NCI-H345 treated with DMSO at 0.1 percent for 48 hours (cell line): ENCODE measurements at regions not wholly inside any gene's neighbourhood (a gene's known extent, or its start where the extent isn't known, plus 50 kb on each side); places are given as distances from the start of the nearest gene placed in this dataset.
"Not testable (repeated sequence)": the region's sequence is repeated elsewhere in the genome, so short reads cannot be mapped to it uniquely, and the experiment has no call there.

Source experiments
- DNase-seq: peaks from one replicate; lab custom pipeline; 2025; ENCODE audit not compliant: unreplicated experiment; lab: John Stamatoyannopoulos, UW

DNA sequence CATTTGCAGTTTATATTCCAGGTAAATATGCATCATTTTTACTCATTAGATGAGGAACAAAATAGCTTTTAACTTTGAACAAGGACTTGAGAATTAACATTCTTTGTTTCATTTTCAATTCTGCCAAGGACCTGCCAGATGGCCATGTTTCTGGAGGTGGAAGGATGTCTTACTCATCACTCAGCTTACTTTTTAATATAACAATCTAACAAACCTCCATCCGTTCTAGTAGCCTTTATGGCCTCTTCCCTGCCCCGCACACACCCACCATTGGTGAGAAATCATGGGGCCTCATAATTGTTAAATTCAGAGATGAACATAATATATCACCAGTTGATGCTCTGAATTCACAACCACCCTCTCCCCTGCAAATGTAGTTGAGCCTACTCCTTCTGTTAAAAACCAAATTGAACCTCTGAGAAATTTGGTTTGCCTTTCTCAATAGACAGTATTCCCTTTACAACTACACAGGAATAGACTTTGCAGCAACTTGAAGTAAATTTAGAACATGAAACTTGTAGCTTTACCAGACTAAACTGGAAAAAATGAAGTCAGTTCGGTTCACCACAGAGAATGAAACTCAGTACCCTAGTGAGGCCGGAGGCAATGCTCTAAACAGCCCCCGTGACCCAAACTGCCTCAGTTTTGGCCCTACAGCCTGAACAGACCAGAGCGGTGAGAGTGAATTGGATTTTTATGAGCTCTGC lies 50.1 kb upstream of the ACSL4 start:
- no peak for DNase-seq

DNA sequence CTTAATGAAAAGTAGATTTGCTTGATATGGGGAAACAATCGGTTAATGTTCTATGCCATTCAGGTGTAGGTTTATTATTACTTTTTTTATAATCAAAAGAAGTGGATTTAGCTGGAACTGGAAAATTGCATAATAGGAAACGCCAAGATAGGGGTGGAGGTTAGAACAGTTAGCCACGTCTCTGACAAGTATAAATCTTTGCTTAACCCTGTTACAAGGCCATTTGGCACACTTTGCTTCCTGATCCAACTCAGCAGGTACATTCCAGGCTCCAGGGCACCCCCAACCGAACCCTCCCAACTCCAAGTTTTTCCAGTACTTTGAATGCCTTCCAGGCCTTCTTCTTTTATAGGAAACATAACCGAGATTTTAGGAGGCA lies 50.6 kb upstream of the ACSL4 start:
- no peak for DNase-seq

DNA sequence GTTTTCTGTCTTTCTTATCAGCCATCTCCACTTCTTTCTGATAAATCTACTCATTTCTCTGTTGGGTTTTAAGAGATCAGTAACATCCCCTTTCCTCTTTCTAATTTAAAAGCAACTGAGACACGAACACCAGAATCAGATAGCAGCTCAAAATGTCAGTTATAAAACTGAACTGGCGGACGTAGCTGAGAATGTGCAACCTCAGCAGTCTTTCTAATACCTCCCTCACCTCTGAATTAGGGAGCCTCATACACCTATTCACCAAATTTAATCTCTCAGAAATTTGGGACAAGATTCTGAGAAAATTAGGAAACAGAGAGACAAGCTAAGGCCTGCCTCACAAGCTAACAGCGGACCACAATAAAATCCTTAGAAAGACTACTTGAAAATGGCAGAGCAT lies 52.0 kb upstream of the ACSL4 start:
- DNase-seq = no peak

DNA sequence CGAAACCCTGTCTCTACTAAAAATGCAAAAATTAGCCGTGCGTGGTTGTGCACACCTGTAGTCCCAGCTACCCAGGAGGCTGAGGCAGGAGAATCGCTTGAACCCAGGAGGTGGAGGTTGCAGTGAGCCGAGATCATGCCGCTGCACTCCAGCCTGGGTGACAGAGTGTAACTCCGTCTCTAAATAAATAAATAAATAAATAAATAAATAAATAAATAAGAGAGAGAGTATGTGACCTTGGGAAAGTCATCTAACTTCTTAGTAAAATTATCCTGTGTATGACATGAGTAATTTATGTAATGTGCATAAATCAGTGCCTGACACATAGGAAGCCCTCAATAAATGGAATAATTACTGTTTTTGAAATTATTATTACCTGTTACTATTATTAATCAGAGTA lies 57.5 kb upstream of the ACSL4 start:
- DNase-seq = not testable (repeated sequence)

DNA sequence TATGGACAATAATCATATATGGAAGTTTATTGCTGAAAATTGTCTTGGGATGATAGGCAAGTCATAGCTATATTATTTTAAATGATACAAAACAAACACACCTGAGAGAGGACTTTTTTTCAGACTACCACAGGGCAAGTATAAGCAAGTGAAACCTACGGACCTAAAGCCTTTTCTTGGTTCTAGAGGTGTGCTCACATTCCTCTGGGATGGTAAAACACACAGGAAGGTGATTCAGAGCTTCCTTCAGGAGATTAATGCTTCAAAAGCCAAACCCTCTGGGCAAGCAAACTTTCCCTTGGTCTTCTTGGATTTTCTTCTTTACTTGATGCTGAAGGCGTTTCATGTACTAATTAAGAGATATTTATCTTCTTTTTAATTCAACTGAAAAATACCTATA lies 60.1 kb upstream of the ACSL4 start:
- DNase-seq = no peak

DNA sequence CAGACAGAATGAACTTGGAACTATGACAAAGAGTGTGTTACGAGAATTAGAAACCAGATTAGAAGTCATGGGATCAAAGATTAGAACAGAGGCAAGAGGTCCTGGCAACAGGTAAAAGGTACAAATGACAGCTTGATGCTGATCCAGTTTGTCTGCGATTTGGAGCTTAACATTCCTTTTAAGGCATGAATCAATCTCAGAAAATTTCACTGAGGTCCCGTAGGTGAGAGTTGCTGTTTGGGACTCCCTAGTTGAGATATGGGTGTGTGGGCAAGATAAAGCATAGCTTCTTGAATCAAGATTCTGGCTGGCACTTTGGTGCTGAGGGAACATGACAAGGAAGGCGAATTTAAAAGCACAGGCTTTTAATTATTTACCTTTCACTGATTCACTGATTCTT lies 62.6 kb upstream of the ACSL4 start:
- no peak for DNase-seq

DNA sequence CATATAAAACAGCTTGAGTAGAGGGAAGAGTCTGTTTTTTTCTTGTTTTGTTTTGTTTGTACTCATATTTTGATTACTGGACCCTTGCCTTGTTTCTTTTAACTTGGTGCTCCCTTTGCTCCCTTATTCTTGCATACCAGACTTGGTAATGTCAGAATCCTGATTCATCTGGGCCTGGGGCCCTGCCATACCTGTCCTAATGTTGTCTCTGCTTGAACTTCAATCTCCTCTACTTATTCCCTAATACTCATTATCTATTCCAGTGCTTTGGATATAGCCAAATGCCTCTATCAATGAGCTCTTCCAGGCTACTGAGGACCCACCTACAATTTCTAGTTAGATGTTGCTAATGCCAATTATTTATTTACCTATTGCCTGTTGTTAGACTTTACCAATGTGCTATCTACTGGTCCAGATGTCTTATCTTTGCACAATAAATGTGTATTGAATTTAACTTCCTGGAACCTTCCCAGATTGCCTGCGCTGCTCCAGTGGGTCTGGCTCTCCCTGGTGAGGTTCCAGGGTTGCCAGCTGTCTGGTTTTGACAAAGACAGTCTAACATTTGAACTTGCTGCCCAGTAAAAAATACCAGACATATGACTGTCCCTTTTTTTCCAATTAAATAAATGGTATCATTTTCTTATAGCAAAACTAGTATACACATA lies 64.4 kb upstream of the ACSL4 start:
- DNase-seq = no peak

DNA sequence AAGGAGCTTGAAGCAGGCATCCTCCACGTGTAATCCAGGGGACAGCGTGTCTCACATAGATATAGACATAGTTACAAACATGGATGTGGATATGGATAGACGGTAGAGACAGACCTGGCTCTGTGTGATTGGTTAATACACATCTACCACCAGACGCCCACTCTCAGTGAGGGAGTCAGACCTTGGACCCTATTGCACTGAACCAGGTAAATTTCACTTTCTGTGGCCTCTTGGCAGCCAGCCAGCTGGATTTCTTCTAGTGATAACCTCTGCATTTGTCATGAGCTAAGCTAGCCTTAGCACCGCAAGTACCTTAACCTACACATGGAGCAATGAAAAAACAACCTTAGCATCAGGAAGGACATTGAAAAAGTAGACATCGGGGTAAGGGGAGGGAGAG lies 79.2 kb upstream of the ACSL4 start:
- no peak for DNase-seq

DNA sequence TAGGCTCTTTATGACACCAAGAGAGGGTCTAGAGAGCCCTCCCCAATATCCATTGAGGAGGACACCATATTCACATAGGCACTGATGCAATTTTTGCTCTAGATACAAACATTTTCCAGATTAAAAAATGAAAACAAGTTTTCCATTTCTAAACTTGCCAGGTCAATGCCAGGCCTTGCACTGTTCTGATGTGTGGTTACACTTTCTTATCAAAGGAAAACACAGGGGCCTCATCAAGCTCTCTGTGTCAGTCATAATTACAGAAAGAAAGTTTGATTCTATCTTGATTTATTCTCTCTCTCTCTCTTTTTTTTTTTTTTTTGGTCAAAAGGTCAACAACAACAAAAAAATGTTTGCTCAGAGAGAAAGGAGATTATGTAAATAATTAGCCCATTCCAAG lies 80.2 kb upstream of the ACSL4 start:
- no peak for DNase-seq

DNA sequence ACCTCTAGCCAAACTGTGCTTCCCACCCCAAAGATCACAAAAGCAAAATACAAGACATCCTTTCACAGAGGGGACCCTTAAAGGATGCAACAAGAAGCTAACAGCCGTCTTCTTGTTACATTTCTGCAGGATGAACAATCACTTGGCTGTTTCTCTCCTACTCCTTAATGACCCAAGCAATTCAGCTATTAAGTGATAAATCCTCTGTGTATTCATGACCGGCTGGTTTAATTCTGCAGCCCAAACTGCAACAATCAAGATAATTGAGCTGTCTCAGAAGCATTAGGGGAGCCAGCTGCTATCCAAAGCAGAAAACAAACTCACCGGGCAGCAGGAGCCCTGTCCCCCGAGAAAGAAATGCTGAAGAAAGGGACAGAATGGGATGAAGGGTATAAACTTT lies 85.9 kb upstream of the ACSL4 start:
- no peak for DNase-seq

DNA sequence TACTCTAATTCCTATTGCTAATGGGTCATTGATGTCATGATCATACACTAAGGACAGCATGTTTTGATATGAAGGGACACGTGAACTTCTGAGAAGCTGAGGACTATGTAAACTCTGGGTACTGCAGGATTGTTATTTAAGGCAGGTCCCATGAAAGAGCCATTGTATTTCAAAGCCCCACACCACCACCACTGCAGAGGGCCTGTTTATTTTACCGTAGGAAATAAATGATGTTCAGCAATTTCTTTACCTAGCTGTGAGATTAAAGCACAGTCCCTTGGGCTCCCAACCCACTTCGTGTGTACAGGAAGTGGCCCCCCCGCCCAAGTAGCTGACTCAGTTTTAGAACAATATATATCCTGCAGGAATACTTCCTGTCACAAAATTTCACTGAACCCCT lies 89.8 kb upstream of the ACSL4 start:
- no peak for DNase-seq

DNA sequence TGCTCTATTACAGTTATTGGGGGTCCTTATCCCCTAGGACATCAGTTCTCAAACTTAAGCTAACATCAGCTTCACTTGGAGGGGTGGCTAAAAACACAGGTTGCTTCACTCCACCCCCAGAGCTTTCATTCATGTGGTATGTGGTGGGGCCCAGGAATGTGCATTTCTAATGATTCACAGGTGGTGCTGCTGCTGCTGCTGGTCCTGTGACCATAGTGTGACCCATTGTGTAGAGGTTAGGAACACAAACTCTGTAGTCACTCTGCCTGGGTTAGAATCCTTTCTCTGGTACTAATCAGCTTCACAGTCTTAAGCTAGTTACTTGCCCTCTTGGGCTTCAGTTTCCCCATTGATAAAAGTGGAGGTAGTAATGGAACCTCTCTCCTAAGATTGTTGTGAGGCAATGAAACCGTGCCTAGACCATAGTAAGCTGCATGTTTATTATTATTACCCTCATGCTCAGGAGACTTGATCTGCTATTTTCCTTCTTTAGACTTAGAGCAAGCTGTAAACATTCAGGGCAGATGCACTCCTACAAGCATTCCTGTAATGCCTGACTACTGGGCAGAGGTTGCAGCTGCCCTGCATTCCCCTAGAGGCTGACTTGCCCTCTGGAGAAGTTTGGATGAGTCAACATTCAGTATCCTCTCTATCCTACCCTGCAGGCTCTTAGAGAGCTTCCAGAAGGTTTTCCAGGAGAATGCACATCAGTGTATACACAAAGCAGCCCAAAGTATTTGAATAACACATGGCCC lies 94.1 kb upstream of the ACSL4 start:
- no peak for DNase-seq

DNA sequence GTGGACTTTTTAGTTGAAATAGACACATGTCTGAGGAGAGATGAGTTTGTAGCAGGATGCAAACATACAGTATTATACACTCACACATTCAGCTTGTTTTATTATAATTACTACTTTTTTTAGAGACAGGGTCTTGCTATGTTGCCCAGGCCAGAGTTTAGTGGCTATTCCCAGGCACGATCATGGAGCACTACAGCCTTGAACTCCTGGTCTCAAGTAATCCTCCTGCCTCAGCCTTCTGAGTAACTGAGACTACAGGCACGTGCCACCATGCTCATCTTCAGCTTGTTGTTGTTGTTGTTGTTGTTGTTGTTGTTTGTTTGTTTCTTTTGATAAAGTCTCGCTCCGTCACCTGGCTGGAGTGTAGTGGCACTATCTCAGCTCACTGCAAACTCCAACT lies 94.7 kb upstream of the ACSL4 start:
- DNase-seq = no peak

DNA sequence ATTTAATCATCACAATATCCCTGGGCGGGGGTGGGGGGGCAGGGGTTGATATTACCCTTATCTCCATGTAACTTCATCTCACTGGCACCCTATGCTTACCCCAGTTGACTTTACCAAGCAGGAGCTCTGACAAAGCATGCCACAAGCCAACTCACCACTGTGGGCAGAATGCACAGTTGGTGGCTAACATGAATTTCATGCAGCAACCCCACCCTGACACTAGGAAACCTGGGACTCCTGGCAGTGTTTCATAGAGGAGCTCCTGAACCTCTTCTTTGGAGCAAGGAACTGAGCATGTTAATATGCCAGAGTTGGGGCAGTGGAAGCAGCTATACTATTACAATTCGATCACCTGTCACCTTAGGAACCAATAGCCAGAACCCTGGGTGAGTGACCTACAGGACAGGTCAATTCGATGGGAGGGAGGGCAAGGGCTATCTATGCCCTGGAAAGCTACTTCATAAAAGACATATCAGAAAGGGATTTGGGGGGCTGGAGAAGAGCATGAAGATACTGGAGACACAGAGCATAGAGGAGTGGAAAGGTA lies 97.2 kb upstream of the ACSL4 start:
- DNase-seq = no peak

DNA sequence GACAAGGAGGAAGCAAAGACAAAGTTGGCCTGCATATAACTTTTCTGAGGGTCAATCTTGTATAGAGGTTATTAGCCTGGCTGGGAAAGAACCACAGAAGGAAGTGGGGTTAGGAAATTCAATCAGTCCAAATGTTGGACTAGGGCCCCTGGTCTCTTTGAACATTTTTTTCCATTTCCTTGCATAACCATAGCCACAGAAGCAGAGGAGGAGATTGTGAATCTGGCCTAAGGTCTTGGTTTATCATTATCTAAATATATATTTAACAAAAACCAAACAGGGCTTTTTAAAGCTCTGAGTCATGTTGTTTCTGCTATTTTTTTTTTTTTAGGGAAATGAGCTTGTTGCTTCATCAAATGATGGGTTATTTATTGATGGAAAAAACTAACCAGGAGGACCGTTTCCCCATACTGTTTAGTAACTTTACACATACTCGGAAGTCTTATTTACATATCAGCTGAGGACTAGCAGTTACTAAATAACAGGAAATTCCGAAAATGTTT lies 97.7 kb upstream of the ACSL4 start:
- DNase-seq = no peak

DNA sequence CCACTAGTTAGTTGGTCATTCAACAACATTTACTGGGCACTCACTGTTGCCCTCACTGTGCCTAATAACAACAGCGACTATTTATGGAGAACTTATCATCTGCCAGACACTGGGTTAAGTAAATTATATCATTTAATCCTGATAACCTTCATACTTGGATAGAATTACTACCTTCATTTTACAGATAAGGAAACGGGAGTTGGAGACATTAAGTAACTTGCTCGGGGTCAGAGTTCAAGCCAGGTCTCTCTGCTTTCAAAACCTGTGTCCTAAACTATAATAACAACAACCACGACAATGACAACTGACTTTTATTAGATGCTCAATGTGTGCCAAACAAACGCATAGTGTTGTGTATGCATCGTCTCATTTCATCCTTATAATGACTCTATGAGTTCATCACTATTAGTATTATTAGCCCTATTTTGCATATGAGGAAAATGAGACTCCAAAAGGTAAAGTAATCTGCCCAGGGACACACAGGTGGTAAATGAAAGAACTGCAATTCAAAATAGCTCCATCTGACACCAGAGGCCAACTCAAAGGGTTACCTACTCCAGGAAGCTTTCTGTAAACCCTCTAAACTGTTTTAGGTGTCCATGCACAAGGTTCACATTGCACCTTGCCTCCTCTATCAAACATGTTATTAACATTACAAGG lies 98.4 kb upstream of the ACSL4 start:
- DNase-seq = no peak

DNA sequence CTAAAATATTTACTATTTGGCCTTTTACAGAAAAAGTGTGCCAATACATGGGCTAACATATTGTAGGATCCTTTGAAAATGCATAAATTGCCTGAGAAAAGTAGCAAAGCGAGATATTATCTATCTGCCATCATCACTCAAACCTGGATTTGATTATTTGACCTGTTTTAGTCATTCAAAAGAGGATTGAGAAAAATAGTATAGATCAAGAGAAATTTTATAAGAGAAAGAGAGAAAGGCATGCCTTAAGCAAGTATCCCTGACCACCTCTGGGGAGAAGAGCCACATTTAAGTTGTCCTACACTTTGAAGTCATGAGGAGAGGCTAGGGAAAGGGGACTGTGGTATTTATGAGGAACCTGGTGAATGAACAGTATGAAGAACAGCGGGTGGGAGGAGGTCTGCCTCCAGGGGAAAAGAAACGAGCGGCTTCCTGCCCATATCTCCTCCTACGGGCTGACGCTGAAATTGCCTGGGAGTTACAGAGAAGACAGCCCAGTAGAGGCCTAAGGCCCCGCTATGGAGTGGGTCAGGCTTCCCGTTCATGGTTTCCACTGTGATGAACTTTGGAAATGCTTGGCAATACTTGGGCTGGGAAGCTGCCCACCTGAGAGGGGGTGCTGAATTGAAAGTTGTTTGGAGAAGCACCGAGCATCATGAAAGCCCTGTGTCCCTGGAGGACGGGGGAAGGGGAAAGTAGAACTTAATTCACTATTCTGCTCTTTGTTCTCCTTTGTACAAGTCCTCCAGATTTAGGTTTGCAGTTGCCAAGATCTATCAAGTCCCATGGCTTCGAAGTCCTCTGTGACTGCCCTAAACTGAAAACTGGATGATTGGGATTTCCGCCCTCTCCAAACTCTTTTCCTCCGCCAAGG lies 106.9 kb upstream of the ACSL4 start:
- DNase-seq = no peak

DNA sequence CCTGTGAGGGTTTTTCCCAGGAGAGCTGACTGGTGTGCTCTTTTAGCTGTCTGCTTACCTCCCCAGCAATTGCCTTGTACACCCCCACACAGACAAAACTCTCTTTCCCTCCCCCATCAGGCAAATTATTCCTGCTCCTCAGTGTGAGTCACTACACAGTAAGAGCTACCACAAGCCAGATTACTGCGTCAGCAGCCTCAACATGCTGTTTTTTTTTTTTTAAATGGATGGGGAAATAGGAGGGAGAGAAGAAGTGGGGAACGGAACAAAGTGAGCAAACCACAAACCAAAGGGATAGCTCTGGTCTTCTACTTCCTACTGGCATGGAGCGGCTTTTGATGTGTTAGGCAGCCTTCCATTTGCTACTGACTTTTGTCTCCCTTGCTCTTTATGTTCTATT lies 107.5 kb upstream of the ACSL4 start:
- DNase-seq = no peak

DNA sequence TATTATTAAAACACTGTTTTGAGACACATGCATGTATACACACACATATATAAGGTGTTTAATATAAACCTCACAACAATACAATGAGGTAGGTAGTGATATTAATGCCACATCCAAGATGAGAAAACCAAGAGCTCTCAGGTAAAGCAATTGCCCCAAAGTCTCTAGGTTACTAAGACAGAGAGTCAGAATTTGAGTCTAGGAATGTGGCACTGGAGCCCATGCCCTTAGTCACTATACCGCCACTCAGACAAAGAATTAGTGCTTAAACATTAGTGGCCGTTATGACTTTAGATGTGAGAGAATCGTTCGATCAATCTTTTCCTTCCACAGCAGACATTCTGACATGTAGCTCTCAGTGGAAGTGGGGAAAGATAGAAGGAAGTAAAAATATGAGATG lies 108.2 kb upstream of the ACSL4 start:
- no peak for DNase-seq

DNA sequence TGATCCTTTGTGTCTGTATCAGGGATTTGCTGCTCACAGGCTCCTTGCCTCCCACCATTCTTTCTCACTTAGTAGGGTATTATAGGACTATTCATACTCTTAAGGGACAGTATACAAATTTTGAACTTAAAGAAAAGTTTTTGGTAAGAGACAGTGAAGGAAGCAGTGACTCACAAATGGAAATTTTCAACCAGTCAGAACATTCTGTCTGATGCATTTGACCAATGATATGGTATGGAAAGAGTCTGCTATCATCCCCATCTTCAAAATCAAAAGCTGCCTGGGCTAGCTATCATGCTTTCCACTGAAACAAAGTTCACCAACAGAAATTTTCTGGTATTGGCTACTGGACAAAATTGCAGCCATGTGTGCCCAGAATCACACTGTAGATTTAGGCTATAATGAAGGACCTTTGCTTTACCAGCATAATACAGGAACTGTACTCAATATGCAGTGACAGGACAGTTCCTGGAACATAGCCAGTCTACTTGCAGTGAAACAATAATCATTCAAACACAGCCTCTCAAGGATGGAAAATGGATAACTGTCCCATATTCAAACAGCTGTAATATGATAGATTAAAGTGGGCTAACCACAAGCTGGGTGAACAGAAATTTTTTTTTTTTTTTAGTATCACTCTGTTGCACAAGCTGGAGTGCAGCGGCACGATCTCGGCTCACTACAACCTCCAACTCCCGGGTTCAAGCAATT lies 109.0 kb upstream of the ACSL4 start:
- DNase-seq = no peak
